ENCODE measurements at regions not wholly inside any gene's neighbourhood (a gene's known extent, or its start where the extent isn't known, plus 50 kb on each side); places are given as distances from the start of the nearest gene placed in this dataset.
"Not testable (repeated sequence)": the region's sequence is repeated elsewhere in the genome, so short reads cannot be mapped to it uniquely, and the experiment has no call there.

- DNase-seq (ENCODE audit: low spot score), result no peak
Observed at GRCh38 chr21:25243808-25244207, 363.5 kb downstream of the MRPL39 start.

- DNase-seq (ENCODE audit: low spot score), result no peak
Observed at GRCh38 chr21:25240974-25241373, 366.3 kb downstream of the MRPL39 start.

- DNase-seq (ENCODE audit: low spot score), result no peak
Observed at GRCh38 chr21:25234857-25235801, 372.2 kb downstream of the MRPL39 start.

- DNase-seq (ENCODE audit: low spot score), result no peak
Observed at GRCh38 chr21:25220954-25221353, 386.3 kb downstream of the MRPL39 start.

- DNase-seq (ENCODE audit: low spot score), result no peak
Observed at GRCh38 chr21:25220169-25220568, 387.1 kb downstream of the MRPL39 start.

- no peak for DNase-seq (ENCODE audit: low spot score)
Observed at GRCh38 chr21:25215698-25216384, 391.4 kb downstream of the MRPL39 start.

- DNase-seq (ENCODE audit: low spot score), result no peak
Observed at GRCh38 chr21:25214676-25215075, 392.6 kb downstream of the MRPL39 start.

- DNase-seq (ENCODE audit: low spot score), result no peak
Observed at GRCh38 chr21:25199944-25200343, 407.3 kb downstream of the MRPL39 start.

GRCh38 chr21:25191141-25191540 lies 416.1 kb downstream of the MRPL39 start:
- no peak for DNase-seq (ENCODE audit: low spot score)

- no peak for DNase-seq (ENCODE audit: low spot score)
Observed at GRCh38 chr21:25189497-25189896, 417.8 kb downstream of the MRPL39 start.

GRCh38 chr21:25188677-25189079 lies 418.6 kb downstream of the MRPL39 start:
- no peak for DNase-seq (ENCODE audit: low spot score)

- no peak for DNase-seq (ENCODE audit: low spot score)
Observed at GRCh38 chr21:25186273-25186672, 421.0 kb downstream of the MRPL39 start.

- DNase-seq (ENCODE audit: low spot score), result no peak
Observed at GRCh38 chr21:25183577-25183976, 423.7 kb downstream of the MRPL39 start.

- DNase-seq (ENCODE audit: low spot score), result not testable (repeated sequence)
Observed at GRCh38 chr21:25181690-25182089, 425.6 kb downstream of the MRPL39 start.

- DNase-seq (ENCODE audit: low spot score), result no peak
Observed at GRCh38 chr21:25179116-25179515, 428.2 kb downstream of the MRPL39 start.

GRCh38 chr21:25176637-25177412 lies 430.5 kb downstream of the MRPL39 start:
- no peak for DNase-seq (ENCODE audit: low spot score)

GRCh38 chr21:25175938-25176337 lies 431.3 kb downstream of the MRPL39 start:
- no peak for DNase-seq (ENCODE audit: low spot score)

GRCh38 chr21:25171438-25171837 lies 435.8 kb downstream of the MRPL39 start:
- DNase-seq (ENCODE audit: low spot score), result no peak

- no peak for DNase-seq (ENCODE audit: low spot score)
Observed at GRCh38 chr21:25170681-25171080, 436.6 kb downstream of the MRPL39 start.

GRCh38 chr21:25169370-25169769 lies 437.9 kb downstream of the MRPL39 start:
- no peak for DNase-seq (ENCODE audit: low spot score)

- DNase-seq (ENCODE audit: low spot score), result not testable (repeated sequence)
Observed at GRCh38 chr21:25166904-25167303, 440.4 kb downstream of the MRPL39 start.

GRCh38 chr21:25161571-25161970 lies 445.7 kb downstream of the MRPL39 start:
- no peak for DNase-seq (ENCODE audit: low spot score)

All from umbilical cord (tissue), 1 donor.